IMR-90 (cell line): ENCODE measurements at regions not wholly inside any gene's neighbourhood (a gene's known extent, or its start where the extent isn't known, plus 50 kb on each side); places are given as distances from the start of the nearest gene placed in this dataset.

Source experiments
- ATAC-seq: fragments of 200-7000 bp; cut with Tn5 transposase; 2 replicates; pipeline ENCODE4 v1.9.1; 2020; ENCODE audit warnings: low read depth, mild to moderate bottlenecking, moderate library complexity
- BruUV-seq: library from RNA; stranded (reverse); fragments of 400-500 nt; replicated peaks from 2 replicates; lab custom pipeline; 2021; lab: Mats Ljungman, UMichigan
- CTCF ChIA-PET: fragments of 300-600 bp; formaldehyde crosslinking; extraction: SDS; loops from one replicate; lab custom pipeline; 2021; ENCODE audit warnings: antibody characterized with exemption; lab: Yijun Ruan, JAX
- POLR2A ChIA-PET: fragments of 300-600 bp; sonication (Branson Sonifier 250); formaldehyde crosslinking; loops from one replicate; lab custom pipeline; 2022; ENCODE audit warnings: antibody characterized with exemption; ENCODE audit not compliant: unreplicated experiment; lab: Charles Lee
- DNase-seq: peaks from one replicate; pipeline ENCODE4 v3.0.0; 2013
- H2AFZ ChIP-seq: replicated peaks from 2 replicates; pipeline ENCODE3; 2013; ENCODE audit warnings: low read length, mild to moderate bottlenecking; ENCODE audit not compliant: poor library complexity
- H2AK5ac ChIP-seq: 2 replicates; pipeline ENCODE4 v1.6.1; 2013; ENCODE audit warnings: low read depth, low read length, inconsistent platforms
- H2AK9ac ChIP-seq: replicated peaks from 2 replicates; pipeline ENCODE3; 2013; ENCODE audit warnings: mild to moderate bottlenecking, low read depth, low read length, moderate library complexity; ENCODE audit not compliant: poor library complexity
- H2BK120ac ChIP-seq: 2 replicates; pipeline ENCODE4 v1.6.1; 2013; ENCODE audit warnings: low read depth, low read length, inconsistent platforms
- H2BK15ac ChIP-seq: 3 replicates; pipeline ENCODE4 v1.6.1; 2013; ENCODE audit warnings: low read depth, low read length, inconsistent platforms
- H2BK20ac ChIP-seq: 2 replicates; pipeline ENCODE4 v1.6.1; 2013; ENCODE audit warnings: low read depth, mild to moderate bottlenecking, inconsistent platforms, low read length, moderate library complexity
- H2BK5ac ChIP-seq: 2 replicates; pipeline ENCODE4 v1.6.1; 2013; ENCODE audit warnings: mild to moderate bottlenecking, low read depth, low read length, inconsistent platforms; ENCODE audit not compliant: poor library complexity, severe bottlenecking
- H3K14ac ChIP-seq: replicated peaks from 2 replicates; pipeline ENCODE4 v1.6.1; 2013; ENCODE audit warnings: low read depth, low read length, inconsistent platforms
- H3K18ac ChIP-seq: 2 replicates; pipeline ENCODE4 v1.6.1; 2013; ENCODE audit warnings: low read depth, low read length, control low read depth
- H3K23ac ChIP-seq: 2 replicates; pipeline ENCODE4 v1.6.1; 2013; ENCODE audit warnings: low read depth, low read length, inconsistent platforms
- H3K27ac ChIP-seq: 2 replicates; pipeline ENCODE4 v1.5.1; 2013; ENCODE audit warnings: mild to moderate bottlenecking, control low read depth, low read length; ENCODE audit not compliant: insufficient read depth
- H3K27me3 ChIP-seq: 2 replicates; pipeline ENCODE4 v1.6.1; 2013; ENCODE audit warnings: low read length; ENCODE audit not compliant: control insufficient read depth, insufficient read depth
- H3K36me3 ChIP-seq: 2 replicates; pipeline ENCODE4 v1.6.1; 2013; ENCODE audit warnings: low read length, mixed read lengths; ENCODE audit not compliant: control insufficient read depth, insufficient read depth
- H3K4ac ChIP-seq: 2 replicates; pipeline ENCODE4 v1.6.1; 2013; ENCODE audit warnings: low read depth, low read length, inconsistent platforms
- H3K4me1 ChIP-seq: 2 replicates; pipeline ENCODE4 v1.6.1; 2013; ENCODE audit warnings: low read length, mixed read lengths; ENCODE audit not compliant: control insufficient read depth, insufficient read depth
- H3K4me2 ChIP-seq: 2 replicates; pipeline ENCODE4 v1.6.1; 2013; ENCODE audit warnings: low read depth, mild to moderate bottlenecking, control low read depth, low read length, moderate library complexity
- H3K4me3 ChIP-seq: 2 replicates; pipeline ENCODE4 v1.5.1; 2013; ENCODE audit warnings: low read depth, mild to moderate bottlenecking, control low read depth, low read length, moderate library complexity; ENCODE audit not compliant: insufficient read depth
- H3K56ac ChIP-seq: 2 replicates; pipeline ENCODE4 v1.6.1; 2013; ENCODE audit warnings: low read length, inconsistent platforms; ENCODE audit not compliant: insufficient read depth; ENCODE audit errors: extremely low read depth
- H3K79me1 ChIP-seq, 2 experiments: 2 replicates each; pipeline ENCODE4 v1.6.1; 2013; ENCODE audit warnings: low read length in 2 of 2, inconsistent platforms in 1 of 2, low read depth in 1 of 2
- H3K9ac ChIP-seq: 2 replicates; pipeline ENCODE4 v1.6.1; 2013; ENCODE audit warnings: low read depth, low read length, control low read depth
- H3K9me1 ChIP-seq: 2 replicates; pipeline ENCODE4 v1.6.1; 2013; ENCODE audit warnings: low read length, inconsistent platforms; ENCODE audit not compliant: insufficient read depth
- H3K9me3 ChIP-seq: 2 replicates; pipeline ENCODE4 v1.6.1; 2013; ENCODE audit warnings: low read length; ENCODE audit not compliant: control insufficient read depth, insufficient read depth
- H4K20me1 ChIP-seq: 2 replicates; pipeline ENCODE4 v1.6.1; 2013; ENCODE audit warnings: low read length, inconsistent platforms; ENCODE audit not compliant: insufficient read depth
- H4K5ac ChIP-seq: 2 replicates; pipeline ENCODE4 v1.6.1; 2013; ENCODE audit warnings: mild to moderate bottlenecking, low read depth, low read length, control low read depth
- H4K8ac ChIP-seq, 2 experiments: 2 replicates each; pipeline ENCODE4 v1.6.1; 2013; ENCODE audit warnings: low read depth in 2 of 2, low read length in 2 of 2, control low read depth in 1 of 2, inconsistent platforms in 1 of 2
- H4K91ac ChIP-seq: 2 replicates; pipeline ENCODE4 v1.6.1; 2013; ENCODE audit warnings: low read depth, low read length, inconsistent platforms; ENCODE audit not compliant: insufficient read depth
- BHLHE40 ChIP-seq: fragments of 150-350 bp; IDR thresholded peaks from 2 replicates; pipeline ENCODE4 v1.6.1; 2016; ENCODE audit warnings: mild to moderate bottlenecking, low read depth, low read length
- CEBPB ChIP-seq: IDR thresholded peaks from 2 replicates; pipeline ENCODE4 v1.6.1; 2012; ENCODE audit warnings: low read depth, low read length, improper control_type of control experiment
- CHD1 ChIP-seq: IDR thresholded peaks from 2 replicates; pipeline ENCODE4 v1.6.1; 2012; ENCODE audit warnings: low read depth, low read length, improper control_type of control experiment
- CTCF ChIP-seq: conservative IDR thresholded peaks from 2 replicates; pipeline ENCODE4 v1.5.1; 2012; ENCODE audit warnings: mild to moderate bottlenecking, low read depth, low read length, improper control_type of control experiment
- FOS ChIP-seq: fragments of 150-350 bp; IDR thresholded peaks from 2 replicates; pipeline ENCODE4 v1.6.1; 2016; ENCODE audit warnings: low read depth, low read length
- MAFK ChIP-seq: IDR thresholded peaks from 2 replicates; pipeline ENCODE4 v1.6.1; 2012; ENCODE audit warnings: low read depth, low read length, improper control_type of control experiment
- MAZ ChIP-seq: IDR thresholded peaks from 2 replicates; pipeline ENCODE4 v1.6.1; 2012; ENCODE audit warnings: low read depth, mild to moderate bottlenecking, low read length, improper control_type of control experiment, moderate library complexity, borderline replicate concordance
- MXI1 ChIP-seq: IDR thresholded peaks from 2 replicates; pipeline ENCODE4 v1.6.1; 2012; ENCODE audit warnings: low read depth, mild to moderate bottlenecking, low read length, moderate library complexity, borderline replicate concordance
- NFE2L2 ChIP-seq: fragments of 150-350 bp; IDR thresholded peaks from 2 replicates; pipeline ENCODE4 v1.6.1; 2016; ENCODE audit warnings: low read depth, mild to moderate bottlenecking, low read length
- RAD21 ChIP-seq: IDR thresholded peaks from 2 replicates; pipeline ENCODE4 v1.6.1; 2012; ENCODE audit warnings: low read length, improper control_type of control experiment
- RFX5 ChIP-seq: IDR thresholded peaks from 2 replicates; pipeline ENCODE4 v1.8.0; 2012; ENCODE audit warnings: low read depth, mild to moderate bottlenecking, low read length, moderate library complexity
- SMC3 ChIP-seq: fragments of 150-350 bp; IDR thresholded peaks from 2 replicates; pipeline ENCODE4 v1.6.1; 2016; ENCODE audit warnings: low read depth, mild to moderate bottlenecking, antibody characterized with exemption, low read length, moderate library complexity
- WGBS, 2 experiments: methylation state at CpG; one replicate each; pipeline versions ENCODE4 v1.1.5 to v1.1.7; 2013; ENCODE audit warnings: missing lambda C conversion rate in 2 of 2; ENCODE audit not compliant: insufficient read length in 1 of 2; ENCODE audit errors: extremely low coverage in 2 of 2; 5-methylcytosine and 5-hydroxymethylcytosine counted together
- dilution Hi-C: fragments of 300-500 bp; cut with HindIII; formaldehyde crosslinking; loops from one replicate; pipeline ENCODE4 v1.14.3; 2018; ENCODE audit warnings: low sequenced_read_pairs; ENCODE audit not compliant: unreplicated experiment
- in situ Hi-C: fragments of 300-500 bp; cut with MboI; formaldehyde crosslinking; loops from 3 replicates; pipeline ENCODE4 v1.14.3; 2019; ENCODE audit warnings: low sequenced_read_pairs, inconsistent platforms, mixed read lengths
- intact Hi-C: fragments of 100-400 bp; cut with micrococcal nuclease; formaldehyde crosslinking; loops from 2 replicates; pipeline ENCODE4 v1.10.0; 2022
- TF ChIP-seq, protein P1 (sequence below): fragments of 150-350 bp; IDR thresholded peaks from 2 replicates; pipeline ENCODE4 v1.6.1; 2016; ENCODE audit warnings: low read depth, mild to moderate bottlenecking, low read length, moderate library complexity, borderline replicate concordance

DNA sequence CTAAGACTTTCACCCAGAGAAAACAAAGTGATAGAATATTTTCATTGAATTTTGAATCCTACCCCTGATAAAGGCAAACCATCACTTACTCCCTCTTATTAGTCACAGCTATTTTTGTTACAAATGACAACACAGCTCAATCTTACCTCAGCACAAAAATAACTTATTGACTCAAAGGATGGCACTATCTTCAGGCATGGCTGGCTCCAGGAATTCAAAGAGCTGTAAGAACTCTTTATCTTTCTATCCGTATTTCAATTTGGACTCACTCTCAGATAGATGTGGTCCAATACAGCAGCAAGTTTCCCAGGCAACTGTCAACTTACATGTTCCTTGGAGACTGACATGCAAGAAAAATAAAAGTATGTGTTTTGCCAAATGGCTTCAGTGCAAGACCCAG, 709.4 kb upstream of the MDGA2 start:
- H4K5ac ChIP-seq = no peak overlapping the region
- POLR2A ChIA-PET = no interaction called here

More for the DNA sequence above, 709.4 kb upstream of the MDGA2 start:
- no peak overlapping the region for H2AK5ac ChIP-seq
- no peak for ATAC-seq
- H4K8ac ChIP-seq = no peak overlapping the region
- no TSS peak for BruUV-seq
- H3K4me2 ChIP-seq = no peak overlapping the region
- H3K27ac ChIP-seq = no peak overlapping the region
- WGBS, 2 experiments = 100% methylated on average over 1 of the region's 1 CpG; no CpG with 5 or more reads in 1 of the 2 experiments
- H4K91ac ChIP-seq = no peak overlapping the region
- H3K4me1 ChIP-seq = no peaks in the 10 kb centered on the region
- no peak overlapping the region for H3K23ac ChIP-seq
- H2AFZ ChIP-seq = no peak overlapping the region
- no peak overlapping the region for H3K4ac ChIP-seq
- H2BK5ac ChIP-seq = no peak overlapping the region
- no peak overlapping the region for H2AK9ac ChIP-seq
- CTCF ChIA-PET = no interaction called here
- no peaks in the 10 kb centered on the region for H3K9me1 ChIP-seq
- no peaks in the 10 kb centered on the region for H3K27me3 ChIP-seq
- H3K18ac ChIP-seq = no peak overlapping the region
- peaks cover 3% of the 10 kb centered on the region; the same call in 1 of the 2 replicates for H3K9me3 ChIP-seq
- H2BK120ac ChIP-seq = no peak overlapping the region
- no peak for TF ChIP-seq RFX5
- TF ChIP-seq FOS = no peak
- TF ChIP-seq, protein P1, sequence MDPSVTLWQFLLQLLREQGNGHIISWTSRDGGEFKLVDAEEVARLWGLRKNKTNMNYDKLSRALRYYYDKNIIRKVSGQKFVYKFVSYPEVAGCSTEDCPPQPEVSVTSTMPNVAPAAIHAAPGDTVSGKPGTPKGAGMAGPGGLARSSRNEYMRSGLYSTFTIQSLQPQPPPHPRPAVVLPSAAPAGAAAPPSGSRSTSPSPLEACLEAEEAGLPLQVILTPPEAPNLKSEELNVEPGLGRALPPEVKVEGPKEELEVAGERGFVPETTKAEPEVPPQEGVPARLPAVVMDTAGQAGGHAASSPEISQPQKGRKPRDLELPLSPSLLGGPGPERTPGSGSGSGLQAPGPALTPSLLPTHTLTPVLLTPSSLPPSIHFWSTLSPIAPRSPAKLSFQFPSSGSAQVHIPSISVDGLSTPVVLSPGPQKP = no peak
- no peak for TF ChIP-seq BHLHE40
- TF ChIP-seq CHD1 = no peak
- TF ChIP-seq NFE2L2 = no peak
- no peak for TF ChIP-seq RAD21
- no peak for TF ChIP-seq SMC3
- no peak for TF ChIP-seq MAFK
- TF ChIP-seq CEBPB = no peak
- no peak for TF ChIP-seq MXI1
- no peak for TF ChIP-seq CTCF
- TF ChIP-seq MAZ = no peak
- no peaks in the 10 kb centered on the region for H3K79me1 ChIP-seq
- H3K9ac ChIP-seq = no peak overlapping the region
- no peaks in the 10 kb centered on the region for H3K36me3 ChIP-seq
- H3K14ac ChIP-seq = no peak overlapping the region
- no peak overlapping the region for H2BK15ac ChIP-seq
- H3K4me3 ChIP-seq = no peak overlapping the region
- H3K56ac ChIP-seq = no peak overlapping the region
- dilution Hi-C loops (no loop called here), in situ Hi-C loops (no loop called here), intact Hi-C loops (no loop called here)
- no peak overlapping the region for H2BK20ac ChIP-seq
- no peak for DNase-seq
- H4K20me1 ChIP-seq = no peaks in the 10 kb centered on the region
